ENCODE measurements at regions not wholly inside any gene's neighbourhood (a gene's known extent, or its start where the extent isn't known, plus 50 kb on each side); places are given as distances from the start of the nearest gene placed in this dataset.

GRCh38 chr11:121924191-121924590 is 191.8 kb downstream of the BLID start:
- DNase-seq, result no peak
- H3K4me1 ChIP-seq, result peaks cover 0 to 3% of the 10 kb centered on the region in 2 donors
- TF ChIP-seq CTCF (IDR thresholded peaks at IDR 0.05) (no peak), POLR2A (IDR thresholded peaks at IDR 0.05) (no peak)
- H3K36me3 ChIP-seq, result no peaks in the 10 kb centered on the region
- H3K9me3 ChIP-seq, result no peaks in the 10 kb centered on the region
- H3K4me3 ChIP-seq (replicated peaks in 1 of 3), result no peak overlapping the region
- H3K27ac ChIP-seq, result no peak overlapping the region
- H3K27me3 ChIP-seq, result no peaks in the 10 kb centered on the region
- intact Hi-C loops (cut with DNase I), result no loop called here
- 93% methylated on average over 6 of the region's 6 CpGs for WGBS, 2 donors

DNA sequence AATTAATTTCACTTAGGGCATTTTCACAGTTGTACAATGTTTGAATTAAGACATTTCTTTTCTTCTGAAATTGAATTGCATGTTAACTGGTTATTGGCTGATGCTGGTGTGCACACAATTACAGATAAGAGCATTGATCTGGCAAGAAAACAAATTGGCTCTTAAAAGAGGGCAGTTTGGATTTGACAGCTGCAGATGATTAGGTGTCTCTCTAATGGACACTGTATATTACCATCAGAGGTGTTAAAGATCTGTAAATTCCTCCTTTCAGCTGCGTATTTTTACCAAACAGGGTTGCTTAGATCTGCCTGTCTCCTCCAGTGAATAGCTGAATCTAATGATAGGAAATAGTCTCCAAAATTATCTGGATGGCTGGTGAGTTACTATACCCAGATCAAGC is 198.5 kb downstream of the BLID start:
- WGBS, 2 donors, result 88 to 100% methylated on average over 1 of the region's 1 CpG
- Histone ChIP-seq H3K27me3 (no peaks in the 10 kb centered on the region), H3K4me1 (no peaks in the 10 kb centered on the region), H3K4me3 (replicated peaks in 1 of 3) (no peak overlapping the region), H3K27ac (no peak overlapping the region), H3K9me3 (no peaks in the 10 kb centered on the region), H3K36me3 (no peaks in the 10 kb centered on the region)
- intact Hi-C loops (cut with DNase I), result no loop called here
- DNase-seq, result no peak
- no peak for TF ChIP-seq POLR2A (IDR thresholded peaks at IDR 0.05)
- TF ChIP-seq CTCF (IDR thresholded peaks at IDR 0.05), result no peak

DNA sequence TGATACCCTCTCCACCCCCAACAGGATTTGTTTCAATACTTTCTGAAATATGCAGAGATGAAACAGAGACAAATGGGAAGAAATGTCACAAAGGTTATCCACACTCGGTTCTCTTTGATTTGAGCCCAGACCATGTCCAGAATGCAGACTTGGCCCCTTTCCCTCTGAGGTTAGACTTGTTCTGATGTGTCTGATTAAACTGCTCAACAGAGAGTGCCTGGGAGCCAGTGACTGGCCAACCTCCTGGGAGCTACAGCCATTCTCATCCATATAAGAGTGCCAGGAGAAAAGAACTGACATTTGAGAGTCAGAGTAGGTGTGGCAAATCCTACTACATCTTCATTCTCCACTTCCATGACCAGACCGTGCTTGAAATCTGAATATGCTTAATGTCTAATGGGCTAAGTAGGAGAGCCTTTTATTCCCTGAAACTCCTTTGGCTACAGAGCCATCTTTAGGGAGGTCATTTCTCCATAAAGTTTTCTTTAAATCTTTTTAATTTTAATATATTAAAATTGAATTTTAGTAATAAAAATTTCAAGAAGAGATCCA is 201.4 kb downstream of the BLID start:
- intact Hi-C loops (cut with DNase I), result no loop called here
- no peak for DNase-seq
- WGBS, 2 donors, result 57 to 69% methylated on average over 2 of the region's 2 CpGs
- no peaks in the 10 kb centered on the region for H3K4me1 ChIP-seq
- TF ChIP-seq POLR2A (IDR thresholded peaks at IDR 0.05), result no peak
- TF ChIP-seq CTCF (IDR thresholded peaks at IDR 0.05), result no peak
- no peak overlapping the region for H3K4me3 ChIP-seq (replicated peaks in 1 of 3)
- H3K9me3 ChIP-seq, result no peaks in the 10 kb centered on the region
- no peaks in the 10 kb centered on the region for H3K27me3 ChIP-seq
- no peaks in the 10 kb centered on the region for H3K36me3 ChIP-seq
- H3K27ac ChIP-seq, result no peak overlapping the region

DNA sequence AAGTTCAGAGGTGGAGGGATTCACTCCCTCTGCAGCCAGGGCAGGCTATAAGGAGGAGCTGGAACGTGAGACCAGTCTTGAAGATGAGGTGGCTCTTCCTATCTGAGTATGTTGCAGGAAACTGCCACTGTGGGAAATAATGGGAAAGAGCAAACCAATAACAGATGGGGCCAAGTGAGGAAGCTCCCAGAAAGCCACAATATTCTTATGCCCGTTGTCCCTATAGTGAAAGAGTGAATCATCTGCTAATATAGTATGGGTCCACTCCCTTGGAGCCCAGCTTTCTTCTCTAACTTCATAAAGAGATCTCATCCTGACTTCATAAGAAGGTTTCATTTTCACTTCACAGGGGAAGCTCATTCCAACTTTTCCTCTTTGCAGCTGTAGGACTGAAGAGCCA is 206.4 kb downstream of the BLID start:
- no peak for DNase-seq
- H3K27ac ChIP-seq, result no peak overlapping the region
- no peak overlapping the region for H3K4me3 ChIP-seq (replicated peaks in 1 of 3)
- no peaks in the 10 kb centered on the region for H3K36me3 ChIP-seq
- intact Hi-C loops (cut with DNase I), result no loop called here
- peaks cover 0 to 6% of the 10 kb centered on the region in 2 donors for H3K4me1 ChIP-seq
- H3K9me3 ChIP-seq, result no peaks in the 10 kb centered on the region
- no peak for TF ChIP-seq POLR2A (IDR thresholded peaks at IDR 0.05)
- no peak for TF ChIP-seq CTCF (IDR thresholded peaks at IDR 0.05)
- H3K27me3 ChIP-seq, result no peaks in the 10 kb centered on the region
- WGBS, 2 donors, result 73 to 74% methylated on average over 2 of the region's 2 CpGs

GRCh38 chr11:121907379-121907778 is 208.6 kb downstream of the BLID start:
- Histone ChIP-seq H3K36me3 (no peaks in the 10 kb centered on the region), H3K4me3 (replicated peaks in 1 of 3) (no peak overlapping the region), H3K4me1 (peaks cover 0 to 6% of the 10 kb centered on the region in 2 donors), H3K27me3 (no peaks in the 10 kb centered on the region), H3K27ac (no peak overlapping the region), H3K9me3 (no peaks in the 10 kb centered on the region)
- TF ChIP-seq CTCF (IDR thresholded peaks at IDR 0.05) (no peak), POLR2A (IDR thresholded peaks at IDR 0.05) (no peak)
- DNase-seq, result no peak
- WGBS, 2 donors, result 68 to 96% methylated on average over 2 of the region's 2 CpGs
- intact Hi-C loops (cut with DNase I), result no loop called here

Measured in thyroid gland (tissue), 4 donors.